Astrocyte of the cerebellum (primary cell): ENCODE measurements at regions not wholly inside any gene's neighbourhood (a gene's known extent, or its start where the extent isn't known, plus 50 kb on each side); places are given as distances from the start of the nearest gene placed in this dataset.

ENCODE experiments used
- DNase-seq: peaks from one replicate; pipeline ENCODE4 v3.0.0-alpha.2; 2011; ENCODE audit warnings: low read depth
- H3K4me3 ChIP-seq: 2 replicates; pipeline ENCODE4 v1.5.1; 2011; ENCODE audit warnings: mild to moderate bottlenecking, low read depth, low read length, moderate library complexity
- CTCF ChIP-seq: IDR thresholded peaks from 2 replicates; pipeline ENCODE4 v1.5.1; 2012; ENCODE audit warnings: low read length, low read depth, moderate library complexity, mild to moderate bottlenecking; ENCODE audit errors: missing control alignments
- in situ Hi-C: cut with HindIII; loops from 2 replicates; pipeline ENCODE4 v1.10.0; 2017; ENCODE audit warnings: low sequenced_read_pairs

GRCh38 chr2:145827235-145827634 is 1307.3 kb upstream of the ZEB2 start:
- no peak for TF ChIP-seq CTCF
- no peak for DNase-seq
- in situ Hi-C loops, result no loop called here
- H3K4me3 ChIP-seq, result no peak overlapping the region

GRCh38 chr2:145824384-145824783 is 1304.5 kb upstream of the ZEB2 start:
- no peak for DNase-seq
- no peak for TF ChIP-seq CTCF
- no peak overlapping the region for H3K4me3 ChIP-seq
- in situ Hi-C loops, result no loop called here

- TF ChIP-seq CTCF, result no peak
- no peak overlapping the region for H3K4me3 ChIP-seq
- DNase-seq, result no peak
- in situ Hi-C loops, result no loop called here
These were observed 1303.1 kb upstream of the ZEB2 start for GRCh38 chr2:145822892-145823534.

GRCh38 chr2:145820651-145821050 is 1300.7 kb upstream of the ZEB2 start:
- no peak for TF ChIP-seq CTCF
- H3K4me3 ChIP-seq, result no peak overlapping the region
- no peak for DNase-seq
- in situ Hi-C loops, result no loop called here

- H3K4me3 ChIP-seq, result no peak overlapping the region
- no peak for TF ChIP-seq CTCF
- no peak for DNase-seq
- in situ Hi-C loops, result no loop called here
These were observed 1299.1 kb upstream of the ZEB2 start for GRCh38 chr2:145818890-145819504.

- TF ChIP-seq CTCF, result no peak
- no peak overlapping the region for H3K4me3 ChIP-seq
- DNase-seq, result no peak
- in situ Hi-C loops, result no loop called here
These were observed 1296.0 kb upstream of the ZEB2 start for GRCh38 chr2:145815933-145816332.
